ENCODE measurements at regions not wholly inside any gene's neighbourhood (a gene's known extent, or its start where the extent isn't known, plus 50 kb on each side); places are given as distances from the start of the nearest gene placed in this dataset.

- TF ChIP-seq POLR2AphosphoS5 (IDR thresholded peaks at IDR 0.05; ENCODE audit: low read depth, low read length) = no peak
Observed at GRCh38 chr14:25484906-25485305, 435.0 kb upstream of the STXBP6 start.

GRCh38 chr14:25484235-25484634 is 434.3 kb upstream of the STXBP6 start:
- no peak for TF ChIP-seq REST (IDR thresholded peaks at IDR 0.05; ENCODE audit: insufficient read depth in 1 of 2, low read depth in 2 of 2, low read length in 2 of 2)
- no peak for TF ChIP-seq POLR2AphosphoS5 (IDR thresholded peaks at IDR 0.05; ENCODE audit: low read depth, low read length)
- TF ChIP-seq SIN3A (IDR thresholded peaks at IDR 0.05; ENCODE audit: borderline replicate concordance, insufficient read depth, low read length) = no peak
- TF ChIP-seq FOXP2 (optimal IDR thresholded peaks at IDR 0.05; ENCODE audit: borderline replicate concordance, extremely low read depth, extremely low read length, insufficient read depth) = no peak
- TF ChIP-seq TAF1 (IDR thresholded peaks at IDR 0.05; ENCODE audit: borderline replicate concordance, insufficient read depth, low read length) = no peak

- TF ChIP-seq SIN3A (IDR thresholded peaks at IDR 0.05; ENCODE audit: borderline replicate concordance, insufficient read depth, low read length) (no peak), REST (IDR thresholded peaks at IDR 0.05; ENCODE audit: insufficient read depth in 1 of 2, low read depth in 2 of 2, low read length in 2 of 2) (no peak)
Observed at GRCh38 chr14:25477316-25478098, 427.6 kb upstream of the STXBP6 start.

- TF ChIP-seq FOXP2 (optimal IDR thresholded peaks at IDR 0.05; ENCODE audit: borderline replicate concordance, extremely low read depth, extremely low read length, insufficient read depth) = no peak
- no peak for TF ChIP-seq TAF1 (IDR thresholded peaks at IDR 0.05; ENCODE audit: borderline replicate concordance, insufficient read depth, low read length)
- no peak for TF ChIP-seq SIN3A (IDR thresholded peaks at IDR 0.05; ENCODE audit: borderline replicate concordance, insufficient read depth, low read length)
- TF ChIP-seq POLR2AphosphoS5 (IDR thresholded peaks at IDR 0.05; ENCODE audit: low read depth, low read length) = no peak
- TF ChIP-seq REST (IDR thresholded peaks at IDR 0.05; ENCODE audit: insufficient read depth in 1 of 2, low read depth in 2 of 2, low read length in 2 of 2) = no peak
Observed at GRCh38 chr14:25472700-25473099, 422.8 kb upstream of the STXBP6 start.

GRCh38 chr14:25464772-25465171 is 414.8 kb upstream of the STXBP6 start:
- no peak for TF ChIP-seq FOXP2 (optimal IDR thresholded peaks at IDR 0.05; ENCODE audit: borderline replicate concordance, extremely low read depth, extremely low read length, insufficient read depth)
- no peak for TF ChIP-seq SIN3A (IDR thresholded peaks at IDR 0.05; ENCODE audit: borderline replicate concordance, insufficient read depth, low read length)
- TF ChIP-seq REST (IDR thresholded peaks at IDR 0.05; ENCODE audit: insufficient read depth in 1 of 2, low read depth in 2 of 2, low read length in 2 of 2) = no peak
- no peak for TF ChIP-seq POLR2AphosphoS5 (IDR thresholded peaks at IDR 0.05; ENCODE audit: low read depth, low read length)
- no peak for TF ChIP-seq TAF1 (IDR thresholded peaks at IDR 0.05; ENCODE audit: borderline replicate concordance, insufficient read depth, low read length)
